ENCODE measurements at regions not wholly inside any gene's neighbourhood (a gene's known extent, or its start where the extent isn't known, plus 50 kb on each side); places are given as distances from the start of the nearest gene placed in this dataset.

- TF ChIP-seq, protein P1, sequence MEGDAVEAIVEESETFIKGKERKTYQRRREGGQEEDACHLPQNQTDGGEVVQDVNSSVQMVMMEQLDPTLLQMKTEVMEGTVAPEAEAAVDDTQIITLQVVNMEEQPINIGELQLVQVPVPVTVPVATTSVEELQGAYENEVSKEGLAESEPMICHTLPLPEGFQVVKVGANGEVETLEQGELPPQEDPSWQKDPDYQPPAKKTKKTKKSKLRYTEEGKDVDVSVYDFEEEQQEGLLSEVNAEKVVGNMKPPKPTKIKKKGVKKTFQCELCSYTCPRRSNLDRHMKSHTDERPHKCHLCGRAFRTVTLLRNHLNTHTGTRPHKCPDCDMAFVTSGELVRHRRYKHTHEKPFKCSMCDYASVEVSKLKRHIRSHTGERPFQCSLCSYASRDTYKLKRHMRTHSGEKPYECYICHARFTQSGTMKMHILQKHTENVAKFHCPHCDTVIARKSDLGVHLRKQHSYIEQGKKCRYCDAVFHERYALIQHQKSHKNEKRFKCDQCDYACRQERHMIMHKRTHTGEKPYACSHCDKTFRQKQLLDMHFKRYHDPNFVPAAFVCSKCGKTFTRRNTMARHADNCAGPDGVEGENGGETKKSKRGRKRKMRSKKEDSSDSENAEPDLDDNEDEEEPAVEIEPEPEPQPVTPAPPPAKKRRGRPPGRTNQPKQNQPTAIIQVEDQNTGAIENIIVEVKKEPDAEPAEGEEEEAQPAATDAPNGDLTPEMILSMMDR (IDR thresholded peaks at IDR 0.05), result no peak
- TF ChIP-seq POLR2A (IDR thresholded peaks at IDR 0.05) (no peak), POLR2AphosphoS5 (IDR thresholded peaks at IDR 0.05) (no peak)
These were observed 181.9 kb upstream of the TTC14 start for GRCh38 chr3:180420016-180420415.
